ENCODE measurements at regions not wholly inside any gene's neighbourhood (a gene's known extent, or its start where the extent isn't known, plus 50 kb on each side); places are given as distances from the start of the nearest gene placed in this dataset.
A peak's percentile ranks its signal among the peaks of the same experiment; 100 is the strongest.
"Not testable (repeated sequence)": the region's sequence is repeated elsewhere in the genome, so short reads cannot be mapped to it uniquely, and the experiment has no call there.

GRCh38 chr21:28051649-28052048, 941.0 kb downstream of the LTN1 start:
- peak; percentile 29 for TF ChIP-seq CTCF (IDR thresholded peaks at IDR 0.05; ENCODE audit: low read depth, low read length, missing control alignments)
- in situ Hi-C loops (cut with HindIII; ENCODE audit: low sequenced_read_pairs); H3K4me3 ChIP-seq (ENCODE audit: low read depth, low read length): not testable (repeated sequence)
- peak; percentile 29 for DNase-seq (ENCODE audit: low read depth)

GRCh38 chr21:28035692-28036091, 957.0 kb downstream of the LTN1 start:
- DNase-seq (ENCODE audit: low read depth); in situ Hi-C loops (cut with HindIII; ENCODE audit: low sequenced_read_pairs); H3K4me3 ChIP-seq (ENCODE audit: low read depth, low read length): not testable (repeated sequence)

- in situ Hi-C loops (cut with HindIII; ENCODE audit: low sequenced_read_pairs) = not testable (repeated sequence)
These were observed 957.8 kb downstream of the LTN1 start for GRCh38 chr21:28034916-28035315.

GRCh38 chr21:28034334-28034733, 958.3 kb downstream of the LTN1 start:
- DNase-seq (ENCODE audit: low read depth); in situ Hi-C loops (cut with HindIII; ENCODE audit: low sequenced_read_pairs); H3K4me3 ChIP-seq (ENCODE audit: low read depth, low read length): not testable (repeated sequence)

More at GRCh38 chr21:28034916-28035315, 957.8 kb downstream of the LTN1 start:
- not testable (repeated sequence) for H3K4me3 ChIP-seq (ENCODE audit: low read depth, low read length); DNase-seq (ENCODE audit: low read depth)

- in situ Hi-C loops (cut with HindIII; ENCODE audit: low sequenced_read_pairs); H3K4me3 ChIP-seq (ENCODE audit: low read depth, low read length); DNase-seq (ENCODE audit: low read depth): not testable (repeated sequence)
These were observed 960.0 kb downstream of the LTN1 start for GRCh38 chr21:28032652-28033051.

- DNase-seq (ENCODE audit: low read depth); H3K4me3 ChIP-seq (ENCODE audit: low read depth, low read length); in situ Hi-C loops (cut with HindIII; ENCODE audit: low sequenced_read_pairs): not testable (repeated sequence)
These were observed 961.6 kb downstream of the LTN1 start for GRCh38 chr21:28031066-28031465.

- no peak for TF ChIP-seq CTCF (IDR thresholded peaks at IDR 0.05; ENCODE audit: low read depth, low read length, missing control alignments)
- in situ Hi-C loops (cut with HindIII; ENCODE audit: low sequenced_read_pairs) = no loop called here
- no peak overlapping the region for H3K4me3 ChIP-seq (ENCODE audit: low read depth, low read length)
- DNase-seq (ENCODE audit: low read depth) = no peak
These were observed 967.6 kb downstream of the LTN1 start for GRCh38 chr21:28025111-28025510.

- in situ Hi-C loops (cut with HindIII; ENCODE audit: low sequenced_read_pairs) = no loop called here
- no peak for TF ChIP-seq CTCF (IDR thresholded peaks at IDR 0.05; ENCODE audit: low read depth, low read length, missing control alignments)
- H3K4me3 ChIP-seq (ENCODE audit: low read depth, low read length) = no peak overlapping the region
- no peak for DNase-seq (ENCODE audit: low read depth)
These were observed 973.7 kb downstream of the LTN1 start for GRCh38 chr21:28018741-28019669.

- H3K4me3 ChIP-seq (ENCODE audit: low read depth, low read length) = no peak overlapping the region
- TF ChIP-seq CTCF (IDR thresholded peaks at IDR 0.05; ENCODE audit: low read depth, low read length, missing control alignments) = no peak
- in situ Hi-C loops (cut with HindIII; ENCODE audit: low sequenced_read_pairs) = no loop called here
- no peak for DNase-seq (ENCODE audit: low read depth)
These were observed 974.5 kb downstream of the LTN1 start for GRCh38 chr21:28018213-28018612.

Data from astrocyte of the cerebellum (primary cell).